ENCODE measurements at regions not wholly inside any gene's neighbourhood (a gene's known extent, or its start where the extent isn't known, plus 50 kb on each side); places are given as distances from the start of the nearest gene placed in this dataset.

- H3K27me3 Mint-ChIP-seq = no peaks in the 10 kb centered on the region
- Histone ChIP-seq H3K4me1 (ENCODE audit: insufficient read depth, low read length) (no peaks in the 10 kb centered on the region), H3K9me3 (ENCODE audit: control insufficient read depth in 1 of 2, insufficient read depth in 1 of 2, low read length in 2 of 2) (peaks cover 0 to 17% of the 10 kb centered on the region in 2 experiments), H3K36me3 (ENCODE audit: insufficient read depth, low read length) (no peaks in the 10 kb centered on the region), H3K27me3 (ENCODE audit: control insufficient read depth in 1 of 2, insufficient read depth in 2 of 2, low read length in 2 of 2) (no peaks in the 10 kb centered on the region), H3K4me3 (ENCODE audit: low read length) (no peak overlapping the region), H3K27ac (ENCODE audit: low read depth in 1 of 2, low read length in 2 of 2) (no peak overlapping the region)
- no peaks in the 10 kb centered on the region for H3K4me1 Mint-ChIP-seq (ENCODE audit: low read depth)
- ATAC-seq (ENCODE audit: poor library complexity) = no peak
- no peaks in the 10 kb centered on the region for H3K36me3 Mint-ChIP-seq (ENCODE audit: low read depth)
- no peak overlapping the region for H3K4me3 Mint-ChIP-seq
- TF ChIP-seq CTCF (IDR thresholded peaks at IDR 0.05) = no peak
- peaks cover 3% of the 10 kb centered on the region for H3K9me3 Mint-ChIP-seq
- ChIA-PET POLR2A (no interaction called here), CTCF (no interaction called here)
- no peak overlapping the region for H3K27ac Mint-ChIP-seq
- intact Hi-C loops (cut with DNase I, micrococcal nuclease) = no loop called here
- no peak for DNase-seq
Measured at GRCh38 chr2:76406134-76406855, 695.6 kb upstream of the GCFC2 start.

- no peak for TF ChIP-seq CTCF (IDR thresholded peaks at IDR 0.05)
- H3K27me3 Mint-ChIP-seq = no peaks in the 10 kb centered on the region
- Histone ChIP-seq H3K27me3 (ENCODE audit: control insufficient read depth in 1 of 2, insufficient read depth in 2 of 2, low read length in 2 of 2) (no peaks in the 10 kb centered on the region), H3K4me1 (ENCODE audit: insufficient read depth, low read length) (no peaks in the 10 kb centered on the region), H3K36me3 (ENCODE audit: insufficient read depth, low read length) (no peaks in the 10 kb centered on the region), H3K9me3 (ENCODE audit: control insufficient read depth in 1 of 2, insufficient read depth in 1 of 2, low read length in 2 of 2) (peaks cover 0 to 5% of the 10 kb centered on the region in 2 experiments), H3K27ac (ENCODE audit: low read depth in 1 of 2, low read length in 2 of 2) (no peak overlapping the region), H3K4me3 (ENCODE audit: low read length) (no peak overlapping the region)
- no peak overlapping the region for H3K27ac Mint-ChIP-seq
- ATAC-seq (ENCODE audit: poor library complexity) = no peak
- no peaks in the 10 kb centered on the region for H3K4me1 Mint-ChIP-seq (ENCODE audit: low read depth)
- peaks cover 3% of the 10 kb centered on the region for H3K9me3 Mint-ChIP-seq
- intact Hi-C loops (cut with DNase I, micrococcal nuclease) = no loop called here
- ChIA-PET CTCF (no interaction called here), POLR2A (no interaction called here)
- H3K4me3 Mint-ChIP-seq = no peak overlapping the region
- no peaks in the 10 kb centered on the region for H3K36me3 Mint-ChIP-seq (ENCODE audit: low read depth)
- DNase-seq = no peak
Measured at GRCh38 chr2:76393356-76393755, 682.6 kb upstream of the GCFC2 start.

- Histone ChIP-seq H3K27ac (ENCODE audit: low read depth in 1 of 2, low read length in 2 of 2) (no peak overlapping the region), H3K4me1 (ENCODE audit: insufficient read depth, low read length) (no peaks in the 10 kb centered on the region), H3K36me3 (ENCODE audit: insufficient read depth, low read length) (no peaks in the 10 kb centered on the region), H3K4me3 (ENCODE audit: low read length) (no peak overlapping the region), H3K27me3 (ENCODE audit: control insufficient read depth in 1 of 2, insufficient read depth in 2 of 2, low read length in 2 of 2) (no peaks in the 10 kb centered on the region), H3K9me3 (ENCODE audit: control insufficient read depth in 1 of 2, insufficient read depth in 1 of 2, low read length in 2 of 2) (peaks cover 0 to 4% of the 10 kb centered on the region in 2 experiments)
- no peak for DNase-seq
- Mint-ChIP-seq H3K36me3 (ENCODE audit: low read depth) (no peaks in the 10 kb centered on the region), H3K9me3 (peaks cover 10% of the 10 kb centered on the region), H3K27me3 (no peaks in the 10 kb centered on the region), H3K4me1 (ENCODE audit: low read depth) (no peaks in the 10 kb centered on the region), H3K4me3 (no peak overlapping the region), H3K27ac (no peak overlapping the region)
- intact Hi-C loops (cut with DNase I, micrococcal nuclease) = no loop called here
- POLR2A ChIA-PET = no interaction called here
- TF ChIP-seq CTCF (IDR thresholded peaks at IDR 0.05) = no peak
- no peak for ATAC-seq (ENCODE audit: poor library complexity)
- CTCF ChIA-PET = no interaction called here
Measured at GRCh38 chr2:76391678-76392077, 681.0 kb upstream of the GCFC2 start.
